Endothelial cell of umbilical vein (primary cell): ENCODE measurements at regions not wholly inside any gene's neighbourhood (a gene's known extent, or its start where the extent isn't known, plus 50 kb on each side); places are given as distances from the start of the nearest gene placed in this dataset.

Source experiments
- EZH2 ChIP-seq: IDR thresholded peaks from 2 replicates; pipeline ENCODE4 v1.6.1; 2012; ENCODE audit warnings: borderline replicate concordance, low read depth, mild to moderate bottlenecking, moderate library complexity, low read length, inconsistent platforms; ENCODE audit not compliant: severe bottlenecking
- FOS ChIP-seq: IDR thresholded peaks from 2 replicates; pipeline ENCODE4 v1.6.1; 2011; ENCODE audit warnings: mild to moderate bottlenecking, low read length, moderate library complexity, borderline replicate concordance; ENCODE audit not compliant: insufficient read depth
- GATA2 ChIP-seq: IDR thresholded peaks from 2 replicates; pipeline ENCODE4 v1.7.0; 2011; ENCODE audit warnings: low read depth, mild to moderate bottlenecking, moderate library complexity, mixed read lengths, low read length; ENCODE audit not compliant: insufficient read length, insufficient read depth
- MYC ChIP-seq: IDR thresholded peaks from one replicate; pipeline ENCODE4 v1.6.1; 2011; ENCODE audit warnings: mild to moderate bottlenecking, low read depth, low read length
- POLR2A ChIP-seq: IDR thresholded peaks from 2 replicates; pipeline ENCODE4 v1.6.1; 2012; ENCODE audit warnings: low read depth, mild to moderate bottlenecking, control low read depth, low read length
- TF ChIP-seq, protein P1 (sequence below), 2 donors: IDR thresholded peaks; 1 replicate in 1 of 2; 2 replicates in 1 of 2; pipeline ENCODE4 v1.5.1; 2011; ENCODE audit warnings: low read length in 2 of 2, mild to moderate bottlenecking in 2 of 2, moderate library complexity in 2 of 2, control low read depth in 1 of 2, inconsistent platforms in 1 of 2, low read depth in 1 of 2; ENCODE audit not compliant: insufficient read depth in 1 of 2; ENCODE audit errors: extremely low read depth in 1 of 2
- TF ChIP-seq, protein P2 (sequence below): IDR thresholded peaks from 2 replicates; pipeline ENCODE4 v1.6.1; 2011; ENCODE audit not compliant: insufficient read depth, insufficient read length

DNA sequence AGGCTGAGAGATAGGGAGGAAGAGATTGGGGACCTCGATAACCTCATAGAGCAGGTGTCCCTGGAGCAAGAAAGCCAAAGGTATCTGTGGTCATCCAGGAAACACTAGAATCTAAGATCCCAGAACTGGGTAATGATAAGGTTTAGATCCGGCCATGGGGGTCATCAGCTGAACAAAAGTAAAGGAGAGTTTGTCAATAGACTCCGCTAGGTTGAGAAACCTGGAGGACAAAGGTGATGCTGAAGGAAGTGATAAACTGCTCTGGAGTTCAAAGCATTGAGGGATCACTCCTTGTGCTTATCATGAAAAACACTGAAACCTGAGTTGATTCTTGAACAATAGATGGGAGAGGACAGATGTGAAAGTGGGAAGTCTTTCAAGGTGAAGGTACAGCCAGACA is 59.5 kb upstream of the SLC2A1 start:
- TF ChIP-seq, protein P1, sequence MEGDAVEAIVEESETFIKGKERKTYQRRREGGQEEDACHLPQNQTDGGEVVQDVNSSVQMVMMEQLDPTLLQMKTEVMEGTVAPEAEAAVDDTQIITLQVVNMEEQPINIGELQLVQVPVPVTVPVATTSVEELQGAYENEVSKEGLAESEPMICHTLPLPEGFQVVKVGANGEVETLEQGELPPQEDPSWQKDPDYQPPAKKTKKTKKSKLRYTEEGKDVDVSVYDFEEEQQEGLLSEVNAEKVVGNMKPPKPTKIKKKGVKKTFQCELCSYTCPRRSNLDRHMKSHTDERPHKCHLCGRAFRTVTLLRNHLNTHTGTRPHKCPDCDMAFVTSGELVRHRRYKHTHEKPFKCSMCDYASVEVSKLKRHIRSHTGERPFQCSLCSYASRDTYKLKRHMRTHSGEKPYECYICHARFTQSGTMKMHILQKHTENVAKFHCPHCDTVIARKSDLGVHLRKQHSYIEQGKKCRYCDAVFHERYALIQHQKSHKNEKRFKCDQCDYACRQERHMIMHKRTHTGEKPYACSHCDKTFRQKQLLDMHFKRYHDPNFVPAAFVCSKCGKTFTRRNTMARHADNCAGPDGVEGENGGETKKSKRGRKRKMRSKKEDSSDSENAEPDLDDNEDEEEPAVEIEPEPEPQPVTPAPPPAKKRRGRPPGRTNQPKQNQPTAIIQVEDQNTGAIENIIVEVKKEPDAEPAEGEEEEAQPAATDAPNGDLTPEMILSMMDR (IDR thresholded peaks at IDR 0.05; ENCODE audit: extremely low read depth in 1 of 2, insufficient read depth in 1 of 2, low read depth in 1 of 2, low read length in 2 of 2), result no peak
- TF ChIP-seq POLR2A, result no peak
- TF ChIP-seq, protein P2, sequence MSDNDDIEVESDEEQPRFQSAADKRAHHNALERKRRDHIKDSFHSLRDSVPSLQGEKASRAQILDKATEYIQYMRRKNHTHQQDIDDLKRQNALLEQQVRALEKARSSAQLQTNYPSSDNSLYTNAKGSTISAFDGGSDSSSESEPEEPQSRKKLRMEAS, result no peak
- TF ChIP-seq MYC, result no peak
- TF ChIP-seq FOS, result no peak
- no peak for TF ChIP-seq EZH2
- no peak for TF ChIP-seq GATA2
